HEK293T (cell line): ENCODE measurements at regions not wholly inside any gene's neighbourhood (a gene's known extent, or its start where the extent isn't known, plus 50 kb on each side); places are given as distances from the start of the nearest gene placed in this dataset.

Source experiments
- ARNT ChIP-seq: fragments of 450-650 bp; IDR thresholded peaks from 2 replicates; pipeline ENCODE4 v1.6.1; 2017; ENCODE audit warnings: mild to moderate bottlenecking
- ELF4 ChIP-seq: fragments of 450-650 bp; IDR thresholded peaks from 2 replicates; pipeline ENCODE4 v1.6.1; 2017; ENCODE audit warnings: antibody characterized with exemption
- FOXK2 ChIP-seq: fragments of 450-650 bp; IDR thresholded peaks from 2 replicates; pipeline ENCODE4 v1.6.1; 2016; ENCODE audit warnings: mild to moderate bottlenecking
- HDGF ChIP-seq: fragments of 450-650 bp; IDR thresholded peaks from 2 replicates; pipeline ENCODE4 v1.6.1; 2017; ENCODE audit warnings: antibody characterized with exemption, borderline replicate concordance
- NFRKB ChIP-seq: fragments of 450-650 bp; IDR thresholded peaks from 2 replicates; pipeline ENCODE4 v1.6.1; 2016; ENCODE audit warnings: mild to moderate bottlenecking, moderate library complexity
- SP1 ChIP-seq: fragments of 450-650 bp; IDR thresholded peaks from 2 replicates; pipeline ENCODE4 v1.6.1; 2017
- TARDBP ChIP-seq: fragments of 450-650 bp; IDR thresholded peaks from 2 replicates; pipeline ENCODE4 v1.6.1; 2016
- ZNF384 ChIP-seq: fragments of 450-650 bp; IDR thresholded peaks from 2 replicates; pipeline ENCODE4 v1.6.1; 2016

- TF ChIP-seq SP1 (no peak), ZNF384 (no peak), ELF4 (no peak), NFRKB (no peak), ARNT (no peak), HDGF (no peak), FOXK2 (no peak), TARDBP (no peak)
Measured at GRCh38 chr9:96062854-96063253, 187.4 kb downstream of the ERCC6L2 start.
